ENCODE measurements at regions not wholly inside any gene's neighbourhood (a gene's known extent, or its start where the extent isn't known, plus 50 kb on each side); places are given as distances from the start of the nearest gene placed in this dataset.

- DNase-seq (ENCODE audit: low read depth in 2 of 3, low spot score in 2 of 3) = no peak
Observed at GRCh38 chr10:44326474-44327030, 58.3 kb downstream of the CXCL12 start.

GRCh38 chr10:44325596-44326307 is 59.1 kb downstream of the CXCL12 start:
- DNase-seq (ENCODE audit: low read depth in 2 of 3, low spot score in 2 of 3) = no peak

GRCh38 chr10:44325157-44325556 is 59.7 kb downstream of the CXCL12 start:
- no peak for DNase-seq (ENCODE audit: low read depth in 2 of 3, low spot score in 2 of 3)

GRCh38 chr10:44323838-44324237 is 61.1 kb downstream of the CXCL12 start:
- no peak for DNase-seq (ENCODE audit: low read depth in 2 of 3, low spot score in 2 of 3)

- no peak for DNase-seq (ENCODE audit: low read depth in 2 of 3, low spot score in 2 of 3)
Observed at GRCh38 chr10:44322137-44322536, 62.8 kb downstream of the CXCL12 start.

- no peak for DNase-seq (ENCODE audit: low read depth in 2 of 3, low spot score in 2 of 3)
Observed at GRCh38 chr10:44320756-44321155, 64.1 kb downstream of the CXCL12 start.

- no peak for DNase-seq (ENCODE audit: low read depth in 2 of 3, low spot score in 2 of 3)
Observed at GRCh38 chr10:44317856-44318255, 67.0 kb downstream of the CXCL12 start.

- no peak for DNase-seq (ENCODE audit: low read depth in 2 of 3, low spot score in 2 of 3)
Observed at GRCh38 chr10:44316922-44317215, 68.0 kb downstream of the CXCL12 start.

- DNase-seq (ENCODE audit: low read depth in 2 of 3, low spot score in 2 of 3) = peak in 2 of 3 donors; percentile 9 to 22
Observed at GRCh38 chr10:44316187-44316921, 68.5 kb downstream of the CXCL12 start.

- DNase-seq (ENCODE audit: low read depth in 2 of 3, low spot score in 2 of 3) = no peak
Observed at GRCh38 chr10:44314802-44315460, 70.0 kb downstream of the CXCL12 start.

- no peak for DNase-seq (ENCODE audit: low read depth in 2 of 3, low spot score in 2 of 3)
Observed at GRCh38 chr10:44313761-44314165, 71.1 kb downstream of the CXCL12 start.

- no peak for DNase-seq (ENCODE audit: low read depth in 2 of 3, low spot score in 2 of 3)
Observed at GRCh38 chr10:44312401-44312800, 72.5 kb downstream of the CXCL12 start.

GRCh38 chr10:44311563-44312051 is 73.3 kb downstream of the CXCL12 start:
- no peak for DNase-seq (ENCODE audit: low read depth in 2 of 3, low spot score in 2 of 3)

GRCh38 chr10:44310762-44311562 is 73.9 kb downstream of the CXCL12 start:
- DNase-seq (ENCODE audit: low read depth in 2 of 3, low spot score in 2 of 3) = peak; percentile 25 to 85 (median 82)

- peak in 1 of 3 donors; percentile 27 for DNase-seq (ENCODE audit: low read depth in 2 of 3, low spot score in 2 of 3)
Observed at GRCh38 chr10:44309939-44310761, 74.7 kb downstream of the CXCL12 start.

- no peak for DNase-seq (ENCODE audit: low read depth in 2 of 3, low spot score in 2 of 3)
Observed at GRCh38 chr10:44309361-44309760, 75.5 kb downstream of the CXCL12 start.

- DNase-seq (ENCODE audit: low read depth in 2 of 3, low spot score in 2 of 3) = no peak
Observed at GRCh38 chr10:44308935-44309334, 76.0 kb downstream of the CXCL12 start.

GRCh38 chr10:44307691-44308090 is 77.2 kb downstream of the CXCL12 start:
- no peak for DNase-seq (ENCODE audit: low read depth in 2 of 3, low spot score in 2 of 3)

- DNase-seq (ENCODE audit: low read depth in 2 of 3, low spot score in 2 of 3) = peak in 2 of 3 donors; percentile 19 to 48
Observed at GRCh38 chr10:44306762-44307161, 78.1 kb downstream of the CXCL12 start.
